ENCODE measurements at regions not wholly inside any gene's neighbourhood (a gene's known extent, or its start where the extent isn't known, plus 50 kb on each side); places are given as distances from the start of the nearest gene placed in this dataset.

DNA sequence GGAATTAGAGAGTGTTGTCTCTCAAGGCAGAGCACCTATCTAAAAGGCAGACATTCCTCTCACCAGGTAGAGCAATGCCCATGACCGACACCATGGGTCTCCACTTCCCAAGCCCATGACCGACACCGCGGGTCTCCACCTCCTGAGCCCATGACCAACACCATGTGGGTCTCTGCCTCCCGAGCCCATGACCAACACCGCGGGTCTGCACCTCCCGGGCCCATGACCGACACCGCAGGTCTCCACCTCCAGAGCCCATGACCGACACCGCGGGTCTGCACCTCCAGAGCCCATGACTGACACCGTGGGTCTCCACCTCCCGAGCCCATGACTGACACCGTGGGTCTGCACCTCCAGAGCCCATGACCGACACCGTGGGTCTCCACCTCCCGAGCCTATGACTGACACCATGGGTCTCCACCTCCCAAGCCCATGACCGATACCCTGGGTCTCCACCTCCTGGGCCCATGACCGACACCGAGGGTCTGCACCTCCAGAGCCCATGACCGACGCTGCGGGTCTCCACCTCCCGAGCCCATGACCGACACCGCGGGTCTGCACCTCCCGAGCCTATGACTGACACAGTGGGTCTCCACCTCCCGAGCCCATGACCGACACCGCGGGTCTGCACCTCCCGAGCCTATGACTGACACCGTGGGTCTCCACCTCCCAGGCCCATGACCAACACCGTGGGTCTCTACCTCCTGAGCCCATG lies 262.4 kb upstream of the SALL3 start:
- TF ChIP-seq, protein P1, sequence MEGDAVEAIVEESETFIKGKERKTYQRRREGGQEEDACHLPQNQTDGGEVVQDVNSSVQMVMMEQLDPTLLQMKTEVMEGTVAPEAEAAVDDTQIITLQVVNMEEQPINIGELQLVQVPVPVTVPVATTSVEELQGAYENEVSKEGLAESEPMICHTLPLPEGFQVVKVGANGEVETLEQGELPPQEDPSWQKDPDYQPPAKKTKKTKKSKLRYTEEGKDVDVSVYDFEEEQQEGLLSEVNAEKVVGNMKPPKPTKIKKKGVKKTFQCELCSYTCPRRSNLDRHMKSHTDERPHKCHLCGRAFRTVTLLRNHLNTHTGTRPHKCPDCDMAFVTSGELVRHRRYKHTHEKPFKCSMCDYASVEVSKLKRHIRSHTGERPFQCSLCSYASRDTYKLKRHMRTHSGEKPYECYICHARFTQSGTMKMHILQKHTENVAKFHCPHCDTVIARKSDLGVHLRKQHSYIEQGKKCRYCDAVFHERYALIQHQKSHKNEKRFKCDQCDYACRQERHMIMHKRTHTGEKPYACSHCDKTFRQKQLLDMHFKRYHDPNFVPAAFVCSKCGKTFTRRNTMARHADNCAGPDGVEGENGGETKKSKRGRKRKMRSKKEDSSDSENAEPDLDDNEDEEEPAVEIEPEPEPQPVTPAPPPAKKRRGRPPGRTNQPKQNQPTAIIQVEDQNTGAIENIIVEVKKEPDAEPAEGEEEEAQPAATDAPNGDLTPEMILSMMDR (IDR thresholded peaks at IDR 0.05), result no peak
- TF ChIP-seq POLR2A (IDR thresholded peaks at IDR 0.05), result no peak
- TF ChIP-seq POLR2AphosphoS5 (IDR thresholded peaks at IDR 0.05; ENCODE audit: insufficient read depth in 1 of 2, low read depth in 1 of 2), result no peak

Data from vagina (tissue), 2 donors.